Fibroblast of lung (primary cell): ENCODE measurements at regions not wholly inside any gene's neighbourhood (a gene's known extent, or its start where the extent isn't known, plus 50 kb on each side); places are given as distances from the start of the nearest gene placed in this dataset.

Experiments
- CTCF ChIP-seq, 2 donors: IDR thresholded peaks in 1 of 2; conservative IDR thresholded peaks in 1 of 2; 1 replicate in 1 of 2; 2 replicates in 1 of 2; pipeline ENCODE4 v1.5.1; 2011 to 2012; ENCODE audit warnings: low read length in 2 of 2, control low read depth in 1 of 2, inconsistent platforms in 1 of 2, low read depth in 1 of 2, mild to moderate bottlenecking in 1 of 2
- EZH2 ChIP-seq: IDR thresholded peaks from 2 replicates; pipeline ENCODE4 v1.5.1; 2012; ENCODE audit warnings: low read length, control low read depth, mild to moderate bottlenecking; ENCODE audit errors: missing control alignments

GRCh38 chr18:10234912-10235660 is 219.3 kb upstream of the APCDD1 start:
- TF ChIP-seq CTCF (conservative IDR thresholded peaks at IDR 0.05 in 1 of 2, IDR thresholded peaks at IDR 0.05 in 1 of 2; ENCODE audit: low read depth in 1 of 2, low read length in 2 of 2): no peak
- TF ChIP-seq EZH2: no peak
